ENCODE measurements at regions not wholly inside any gene's neighbourhood (a gene's known extent, or its start where the extent isn't known, plus 50 kb on each side); places are given as distances from the start of the nearest gene placed in this dataset.
A peak's percentile ranks its signal among the peaks of the same experiment; 100 is the strongest.

- no peak for DNase-seq
Measured at GRCh38 chr12:83408851-83409250, 722.1 kb downstream of the TMTC2 start.

GRCh38 chr12:83408146-83408545, 721.4 kb downstream of the TMTC2 start:
- DNase-seq = no peak

GRCh38 chr12:83404521-83404920, 717.8 kb downstream of the TMTC2 start:
- DNase-seq = no peak

- no peak for DNase-seq
Measured at GRCh38 chr12:83390186-83390585, 703.5 kb downstream of the TMTC2 start.

- no peak for DNase-seq
Measured at GRCh38 chr12:83389237-83389996, 702.7 kb downstream of the TMTC2 start.

- no peak for DNase-seq
Measured at GRCh38 chr12:83388551-83388950, 701.8 kb downstream of the TMTC2 start.

- DNase-seq = no peak
Measured at GRCh38 chr12:83386527-83387264, 700.0 kb downstream of the TMTC2 start.

- DNase-seq = no peak
Measured at GRCh38 chr12:83378186-83378727, 691.6 kb downstream of the TMTC2 start.

GRCh38 chr12:83365317-83365716, 678.6 kb downstream of the TMTC2 start:
- DNase-seq = no peak

- DNase-seq = no peak
Measured at GRCh38 chr12:83361475-83361874, 674.8 kb downstream of the TMTC2 start.

- no peak for DNase-seq
Measured at GRCh38 chr12:83361071-83361470, 674.4 kb downstream of the TMTC2 start.

GRCh38 chr12:83349907-83350611, 663.4 kb downstream of the TMTC2 start:
- no peak for DNase-seq

GRCh38 chr12:83346333-83346732, 659.6 kb downstream of the TMTC2 start:
- no peak for DNase-seq

- no peak for DNase-seq
Measured at GRCh38 chr12:83343767-83344166, 657.1 kb downstream of the TMTC2 start.

- no peak for DNase-seq
Measured at GRCh38 chr12:83335748-83336147, 649.0 kb downstream of the TMTC2 start.

- no peak for DNase-seq
Measured at GRCh38 chr12:83326666-83327065, 640.0 kb downstream of the TMTC2 start.

- DNase-seq = no peak
Measured at GRCh38 chr12:83323866-83324265, 637.2 kb downstream of the TMTC2 start.

GRCh38 chr12:83322809-83323208, 636.1 kb downstream of the TMTC2 start:
- no peak for DNase-seq

- no peak for DNase-seq
Measured at GRCh38 chr12:83321971-83322370, 635.3 kb downstream of the TMTC2 start.

GRCh38 chr12:83320350-83320749, 633.6 kb downstream of the TMTC2 start:
- no peak for DNase-seq

GRCh38 chr12:83318386-83319098, 631.8 kb downstream of the TMTC2 start:
- peak; percentile 28 for DNase-seq

- DNase-seq = no peak
Measured at GRCh38 chr12:83317595-83317994, 630.9 kb downstream of the TMTC2 start.

GRCh38 chr12:83313827-83314226, 627.1 kb downstream of the TMTC2 start:
- no peak for DNase-seq

Data from NCI-H1105 (cell line).